Activated naive CD8-positive, alpha-beta T cell (primary cell): ENCODE measurements at regions not wholly inside any gene's neighbourhood (a gene's known extent, or its start where the extent isn't known, plus 50 kb on each side); places are given as distances from the start of the nearest gene placed in this dataset.

Experiments used
- H3K27ac Mint-ChIP-seq: one replicate; pipeline ENCODE4 v1.8.0; 2021; ENCODE audit warnings: mixed read lengths
- H3K27me3 Mint-ChIP-seq: one replicate; pipeline ENCODE4 v1.8.0; 2021; ENCODE audit warnings: mixed read lengths
- H3K36me3 Mint-ChIP-seq: one replicate; pipeline ENCODE4 v1.8.0; 2021; ENCODE audit warnings: mixed read lengths
- H3K4me1 Mint-ChIP-seq: one replicate; pipeline ENCODE4 v1.8.0; 2021; ENCODE audit warnings: low read depth, mixed read lengths
- H3K4me3 Mint-ChIP-seq: one replicate; pipeline ENCODE4 v1.8.0; 2021; ENCODE audit warnings: mild to moderate bottlenecking, mixed read lengths
- H3K9me3 Mint-ChIP-seq: one replicate; pipeline ENCODE4 v1.8.0; 2021; ENCODE audit warnings: low read depth, mixed read lengths

DNA sequence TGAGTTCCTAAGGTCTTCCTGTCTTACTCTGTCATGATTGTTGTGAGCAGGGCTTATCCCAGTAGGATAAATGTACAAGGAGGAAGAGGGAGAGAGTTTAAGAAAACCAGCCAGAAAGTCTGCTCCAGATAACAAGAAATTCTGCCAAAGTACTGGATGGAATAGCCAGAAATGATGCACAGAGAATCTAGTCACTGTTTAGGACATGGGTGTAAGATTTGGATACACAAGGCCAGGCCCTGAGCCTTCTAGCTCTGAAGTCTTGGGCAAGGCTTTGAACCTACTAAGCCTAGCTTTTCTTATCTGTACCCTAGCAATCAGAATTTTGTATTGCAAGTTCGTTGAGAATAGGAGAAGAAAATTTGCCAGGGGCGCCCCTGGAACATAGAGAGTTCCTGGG is 180.4 kb upstream of the ROPN1 start:
- Mint-ChIP-seq H3K27ac (no peak overlapping the region), H3K36me3 (no peaks in the 10 kb centered on the region), H3K4me1 (no peaks in the 10 kb centered on the region), H3K9me3 (no peaks in the 10 kb centered on the region), H3K27me3 (peaks cover 1% of the 10 kb centered on the region), H3K4me3 (no peak overlapping the region)

DNA sequence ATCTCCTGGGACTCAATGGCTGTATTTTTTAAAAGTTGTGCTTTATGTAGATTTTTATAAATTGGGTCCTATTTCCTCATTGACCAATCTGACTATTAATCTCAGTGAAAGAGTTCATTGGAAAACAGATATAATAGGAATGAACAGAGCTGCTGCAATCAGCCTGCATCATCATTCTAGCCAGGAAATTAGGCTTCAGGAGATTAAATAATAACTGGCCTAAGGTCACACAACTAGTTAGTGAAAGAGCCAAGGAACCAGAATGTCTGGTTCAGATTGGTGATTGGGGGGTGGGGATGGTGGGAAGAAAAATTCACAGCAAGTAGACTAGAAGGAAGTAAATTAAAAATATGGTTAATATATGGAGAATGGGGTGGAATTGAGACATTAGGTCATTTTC is 180.9 kb upstream of the ROPN1 start:
- Mint-ChIP-seq H3K27ac (no peak overlapping the region), H3K36me3 (no peaks in the 10 kb centered on the region), H3K27me3 (peaks cover 1% of the 10 kb centered on the region), H3K4me3 (no peak overlapping the region), H3K4me1 (no peaks in the 10 kb centered on the region), H3K9me3 (no peaks in the 10 kb centered on the region)

DNA sequence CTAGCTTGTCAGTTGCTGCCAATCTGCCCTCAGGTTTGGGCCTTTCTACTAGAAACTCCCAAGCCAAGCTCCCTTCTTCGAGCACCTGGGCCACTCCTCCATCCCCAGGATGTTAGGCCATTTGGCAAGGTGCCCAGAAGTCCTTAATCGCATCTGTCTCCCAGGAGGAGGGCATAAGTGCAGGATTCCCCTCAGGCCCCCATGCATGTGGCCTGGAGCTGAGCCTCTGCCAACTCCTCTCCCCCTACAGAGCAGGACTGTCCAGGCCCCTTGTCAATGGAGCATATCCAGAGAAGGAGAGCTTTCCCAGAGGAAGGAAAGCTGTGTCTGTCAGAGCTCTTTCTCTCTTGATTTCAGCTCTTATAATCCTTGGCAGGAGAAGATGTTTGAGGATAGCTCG is 182.6 kb upstream of the ROPN1 start:
- Mint-ChIP-seq H3K27me3 (no peaks in the 10 kb centered on the region), H3K36me3 (no peaks in the 10 kb centered on the region), H3K4me3 (no peak overlapping the region), H3K9me3 (no peaks in the 10 kb centered on the region), H3K4me1 (no peaks in the 10 kb centered on the region), H3K27ac (no peak overlapping the region)

DNA sequence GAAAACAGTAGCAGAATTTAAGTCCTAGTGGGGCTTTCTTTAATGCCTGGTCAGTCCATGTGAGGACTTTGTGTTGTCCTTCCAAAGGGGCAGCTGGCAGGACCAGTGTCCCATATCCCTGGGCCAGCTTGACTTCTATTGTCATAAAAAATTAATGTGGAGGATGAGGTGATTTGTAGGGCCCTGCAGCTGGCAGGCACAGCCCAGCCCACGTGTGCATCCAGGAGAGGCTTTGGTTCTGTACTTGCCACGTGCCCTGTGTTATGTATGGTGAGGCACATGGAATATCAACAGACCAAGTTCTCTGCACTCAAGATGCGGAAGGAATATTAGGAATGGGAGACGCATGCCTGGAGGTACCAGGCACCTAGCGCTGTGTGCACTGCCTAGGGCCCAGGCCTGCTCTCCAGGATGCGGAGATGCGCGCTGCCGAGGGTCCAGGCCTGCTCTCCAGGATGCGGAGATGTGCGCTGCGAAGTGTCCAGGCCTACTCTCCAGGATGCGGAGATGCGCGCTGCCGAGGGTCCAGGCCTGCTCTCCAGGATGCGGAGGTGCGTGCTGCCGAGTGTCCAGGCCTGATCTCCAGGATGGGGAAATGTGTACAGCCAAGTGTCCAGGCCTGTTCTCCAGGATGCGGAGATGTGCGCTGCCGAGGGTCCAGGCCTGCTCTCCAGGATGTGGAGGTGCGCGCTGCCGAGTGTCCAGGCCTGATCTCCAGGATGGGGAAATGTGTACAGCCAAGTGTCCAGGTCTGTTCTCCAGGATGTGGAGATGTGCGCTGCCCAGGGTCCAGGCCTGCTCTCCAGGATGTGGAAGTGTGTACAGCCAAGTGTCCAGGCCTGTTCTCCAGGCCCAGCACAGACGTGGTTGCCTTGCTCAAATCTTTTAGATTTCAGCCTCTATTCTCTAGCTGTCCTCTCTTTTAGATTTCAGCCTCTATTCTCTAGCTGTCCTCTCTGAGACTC is 183.3 kb upstream of the ROPN1 start:
- Mint-ChIP-seq H3K4me1 (no peaks in the 10 kb centered on the region), H3K27me3 (no peaks in the 10 kb centered on the region), H3K27ac (no peak overlapping the region), H3K9me3 (no peaks in the 10 kb centered on the region), H3K36me3 (no peaks in the 10 kb centered on the region), H3K4me3 (no peak overlapping the region)

DNA sequence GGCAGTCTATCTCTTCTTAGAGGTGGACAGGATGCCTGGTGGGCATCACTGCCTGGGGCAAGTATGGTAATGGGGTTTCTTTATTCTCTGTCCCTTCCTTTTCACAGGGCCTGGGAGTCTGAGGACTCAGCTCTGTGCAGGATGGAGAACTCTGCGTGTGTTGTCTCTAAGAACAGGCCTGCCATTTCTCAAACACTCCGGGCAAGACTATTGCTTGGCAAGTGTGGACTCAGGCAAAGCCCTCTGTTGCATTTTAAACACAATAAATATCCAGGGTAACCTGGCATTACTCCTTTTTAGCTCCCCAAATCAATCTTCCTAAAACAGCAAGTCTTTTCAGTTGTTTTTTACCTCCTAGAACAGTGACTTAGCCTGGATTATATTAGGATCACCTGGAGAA is 185.1 kb upstream of the ROPN1 start:
- Mint-ChIP-seq H3K9me3 (no peaks in the 10 kb centered on the region), H3K27me3 (no peaks in the 10 kb centered on the region), H3K36me3 (no peaks in the 10 kb centered on the region), H3K4me1 (no peaks in the 10 kb centered on the region), H3K27ac (no peak overlapping the region), H3K4me3 (no peak overlapping the region)

DNA sequence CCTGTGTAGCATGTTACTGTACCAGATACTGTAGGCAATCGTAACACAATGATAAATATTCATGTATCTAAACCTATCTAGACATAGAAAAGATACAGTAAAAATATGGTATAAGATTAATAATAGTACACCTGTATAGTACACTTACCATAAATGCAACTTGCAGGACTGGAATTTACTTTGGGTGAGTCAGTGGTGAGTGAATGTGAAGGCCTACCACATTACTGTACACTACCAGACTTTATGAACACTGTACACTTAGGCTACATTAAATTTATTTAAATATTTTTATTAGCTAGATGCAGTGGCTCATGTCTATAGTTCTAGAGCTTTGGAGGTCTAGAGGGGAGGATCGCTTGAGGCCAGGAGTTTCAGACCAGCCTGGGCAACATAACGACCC is 186.6 kb upstream of the ROPN1 start:
- Mint-ChIP-seq H3K27ac (no peak overlapping the region), H3K27me3 (no peaks in the 10 kb centered on the region), H3K4me3 (no peak overlapping the region), H3K9me3 (no peaks in the 10 kb centered on the region), H3K36me3 (no peaks in the 10 kb centered on the region), H3K4me1 (no peaks in the 10 kb centered on the region)

DNA sequence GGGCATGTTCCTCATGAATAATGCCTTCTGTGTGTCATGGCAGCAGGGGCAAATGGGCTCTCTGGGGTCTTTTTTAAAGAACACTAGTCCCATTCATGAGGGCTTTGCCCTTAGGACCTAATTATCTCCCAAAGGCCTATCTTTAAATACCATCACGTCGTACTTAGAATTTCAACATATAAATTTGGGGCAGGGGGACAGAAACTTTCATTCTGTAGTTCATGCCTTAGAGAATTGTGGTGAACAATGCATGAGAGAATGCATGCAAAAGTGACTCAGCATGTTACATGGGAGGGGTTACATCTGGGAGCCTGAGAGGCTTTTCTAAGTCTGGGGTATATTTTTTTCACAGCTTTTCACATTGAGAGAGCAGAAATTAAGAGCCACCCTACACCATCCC is 208.5 kb upstream of the ROPN1 start:
- Mint-ChIP-seq H3K9me3 (no peaks in the 10 kb centered on the region), H3K27me3 (peaks cover 7% of the 10 kb centered on the region), H3K36me3 (no peaks in the 10 kb centered on the region), H3K27ac (no peak overlapping the region), H3K4me3 (no peak overlapping the region), H3K4me1 (no peaks in the 10 kb centered on the region)

DNA sequence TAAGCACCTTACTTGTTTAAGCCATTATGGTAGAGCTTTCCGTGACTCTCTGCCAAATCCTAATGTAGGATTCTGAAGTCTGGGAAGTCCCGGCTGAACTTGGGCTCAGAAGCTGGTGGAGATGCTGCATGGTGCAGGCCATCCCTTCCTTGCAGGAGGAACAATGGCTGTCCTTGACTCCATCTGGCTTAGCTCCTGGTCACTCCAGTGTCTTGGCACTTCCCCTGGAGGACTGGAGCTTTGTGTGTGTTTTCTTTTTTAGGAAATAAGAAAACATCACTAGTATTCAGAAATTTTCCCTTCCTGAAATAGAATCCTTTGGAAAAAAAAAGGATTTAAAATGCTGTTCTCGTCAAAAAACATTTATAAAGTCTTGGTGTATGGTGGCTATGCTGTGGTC is 209.3 kb upstream of the ROPN1 start:
- peaks cover 10% of the 10 kb centered on the region for H3K27me3 Mint-ChIP-seq
- H3K4me1 Mint-ChIP-seq = no peaks in the 10 kb centered on the region
- no peaks in the 10 kb centered on the region for H3K9me3 Mint-ChIP-seq
- H3K36me3 Mint-ChIP-seq = no peaks in the 10 kb centered on the region
- no peak overlapping the region for H3K27ac Mint-ChIP-seq
- H3K4me3 Mint-ChIP-seq = no peak overlapping the region

DNA sequence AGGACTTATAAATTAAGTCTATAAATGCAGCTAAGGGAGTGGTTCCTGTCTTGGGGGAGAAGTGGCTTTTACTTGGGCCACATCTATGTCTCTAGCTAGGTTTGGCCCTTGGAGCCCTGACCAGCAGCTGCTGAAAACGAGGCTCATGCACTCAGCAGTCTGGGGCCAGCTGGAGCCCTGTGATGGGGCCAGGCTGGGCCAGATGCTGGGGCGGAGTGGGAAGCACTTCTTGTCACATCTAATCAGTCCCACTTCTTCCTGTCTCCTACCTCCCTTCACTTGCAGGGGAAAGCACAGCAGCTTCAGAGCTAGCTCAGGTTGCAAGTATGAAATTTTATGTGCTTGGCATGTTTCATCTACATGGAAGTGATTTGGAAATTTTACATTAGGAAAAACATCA is 209.9 kb upstream of the ROPN1 start:
- Mint-ChIP-seq H3K4me1 (no peaks in the 10 kb centered on the region), H3K9me3 (no peaks in the 10 kb centered on the region), H3K27ac (no peak overlapping the region), H3K4me3 (no peak overlapping the region), H3K36me3 (no peaks in the 10 kb centered on the region), H3K27me3 (peaks cover 11% of the 10 kb centered on the region)

DNA sequence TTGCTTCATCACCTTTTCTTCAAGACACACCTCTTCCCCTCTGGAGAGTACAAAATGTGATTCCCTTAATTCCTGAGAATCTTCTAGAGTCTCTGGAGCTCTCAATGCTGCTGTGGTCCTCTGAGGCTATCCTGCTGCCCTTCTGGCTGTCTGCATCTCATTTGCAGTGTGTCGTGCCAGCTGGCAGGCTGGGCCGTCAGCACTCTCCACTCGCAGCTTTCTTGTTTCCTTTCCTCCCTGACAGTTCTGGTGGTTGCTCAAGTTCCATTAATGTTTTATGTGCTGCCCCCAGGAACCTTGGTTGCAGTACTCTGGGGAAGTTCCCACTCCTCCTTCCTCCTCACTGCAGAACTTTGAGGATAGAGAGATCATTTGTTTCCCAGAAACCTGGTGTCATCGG is 210.8 kb upstream of the ROPN1 start:
- Mint-ChIP-seq H3K36me3 (no peaks in the 10 kb centered on the region), H3K27me3 (peaks cover 15% of the 10 kb centered on the region), H3K9me3 (no peaks in the 10 kb centered on the region), H3K27ac (no peak overlapping the region), H3K4me3 (no peak overlapping the region), H3K4me1 (no peaks in the 10 kb centered on the region)

DNA sequence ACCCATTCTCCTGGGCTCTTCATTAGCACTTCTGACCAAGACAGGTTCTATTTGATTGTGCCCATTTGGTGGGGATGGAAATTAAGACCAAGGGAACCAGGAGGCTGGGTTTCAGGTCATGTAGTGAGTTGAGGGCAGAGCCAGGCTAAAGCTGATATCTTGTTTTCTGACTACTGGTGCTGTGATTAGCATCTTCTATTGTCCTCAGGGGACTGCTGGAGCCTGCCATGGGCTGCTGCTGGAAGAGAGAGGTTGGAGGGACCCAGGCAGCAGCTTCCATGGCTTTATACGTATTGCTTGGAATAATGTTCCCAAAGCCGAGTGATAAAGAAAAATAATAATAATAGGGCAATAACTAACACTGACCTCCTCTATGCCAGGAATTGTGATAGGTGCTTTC is 211.4 kb upstream of the ROPN1 start:
- Mint-ChIP-seq H3K27ac (no peak overlapping the region), H3K4me1 (no peaks in the 10 kb centered on the region), H3K36me3 (no peaks in the 10 kb centered on the region), H3K4me3 (no peak overlapping the region), H3K27me3 (peaks cover 15% of the 10 kb centered on the region), H3K9me3 (no peaks in the 10 kb centered on the region)

DNA sequence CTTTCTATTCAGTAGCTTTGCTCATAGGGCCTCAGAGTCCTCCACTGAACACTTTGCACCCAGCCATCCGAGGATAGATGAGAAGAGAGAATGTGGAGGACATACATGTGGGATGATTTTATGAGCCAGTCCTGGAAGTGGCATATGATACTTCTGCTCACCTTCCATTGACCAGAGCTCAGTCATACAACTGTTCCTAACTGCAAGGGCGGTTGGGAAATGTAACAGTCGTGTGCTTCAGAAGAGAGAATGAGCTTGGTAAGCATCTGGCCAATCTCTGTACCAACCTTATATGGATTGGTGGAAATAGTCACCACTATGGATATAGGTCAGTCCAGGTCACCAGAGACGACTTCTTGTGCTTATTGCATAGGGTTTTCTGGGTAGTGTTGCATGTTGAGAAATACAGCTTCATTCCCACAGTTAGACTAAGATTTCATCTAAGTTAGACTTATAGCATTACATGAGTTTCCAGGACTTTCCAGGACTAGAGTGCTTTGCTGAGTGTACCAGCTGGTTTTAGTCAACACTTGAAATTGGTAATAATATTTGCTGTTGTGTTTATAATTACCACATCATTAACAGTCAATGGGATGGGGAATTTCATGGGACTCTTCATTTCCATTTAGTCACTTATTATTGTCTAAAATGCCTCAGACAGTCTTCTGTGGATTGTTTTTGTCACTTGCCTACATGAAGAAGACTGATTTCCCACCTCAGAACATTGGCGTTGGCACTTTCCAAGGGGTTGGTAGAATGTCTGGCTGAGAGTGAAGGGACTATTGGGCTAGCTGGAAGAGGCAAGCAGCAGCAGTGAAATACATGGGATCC is 214.5 kb upstream of the ROPN1 start:
- no peaks in the 10 kb centered on the region for H3K36me3 Mint-ChIP-seq
- H3K4me3 Mint-ChIP-seq = no peak overlapping the region
- no peaks in the 10 kb centered on the region for H3K9me3 Mint-ChIP-seq
- H3K27ac Mint-ChIP-seq = no peak overlapping the region
- peaks cover 13% of the 10 kb centered on the region for H3K27me3 Mint-ChIP-seq
- no peaks in the 10 kb centered on the region for H3K4me1 Mint-ChIP-seq

DNA sequence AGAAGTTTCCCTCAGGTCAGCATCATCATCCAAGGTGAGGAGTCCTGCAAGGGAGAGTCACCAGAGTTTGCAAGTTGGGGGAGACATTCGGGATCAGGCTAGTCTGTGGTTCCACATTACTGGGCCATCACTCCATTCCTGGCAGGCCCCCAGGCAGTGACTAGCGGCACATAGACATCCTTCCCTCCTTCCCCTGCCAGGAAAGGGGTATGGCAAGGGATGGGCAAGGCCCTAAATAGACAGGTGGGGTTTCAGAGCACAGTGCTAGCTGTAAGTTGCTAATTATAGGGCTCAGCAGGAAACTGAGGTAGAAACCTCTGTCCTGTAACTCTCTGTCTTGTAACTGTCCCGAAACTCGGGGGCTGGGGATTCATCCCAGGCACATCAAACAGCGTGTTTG is 215.2 kb upstream of the ROPN1 start:
- Mint-ChIP-seq H3K27ac (no peak overlapping the region), H3K36me3 (no peaks in the 10 kb centered on the region), H3K4me1 (no peaks in the 10 kb centered on the region), H3K9me3 (no peaks in the 10 kb centered on the region), H3K27me3 (peaks cover 13% of the 10 kb centered on the region), H3K4me3 (no peak overlapping the region)

DNA sequence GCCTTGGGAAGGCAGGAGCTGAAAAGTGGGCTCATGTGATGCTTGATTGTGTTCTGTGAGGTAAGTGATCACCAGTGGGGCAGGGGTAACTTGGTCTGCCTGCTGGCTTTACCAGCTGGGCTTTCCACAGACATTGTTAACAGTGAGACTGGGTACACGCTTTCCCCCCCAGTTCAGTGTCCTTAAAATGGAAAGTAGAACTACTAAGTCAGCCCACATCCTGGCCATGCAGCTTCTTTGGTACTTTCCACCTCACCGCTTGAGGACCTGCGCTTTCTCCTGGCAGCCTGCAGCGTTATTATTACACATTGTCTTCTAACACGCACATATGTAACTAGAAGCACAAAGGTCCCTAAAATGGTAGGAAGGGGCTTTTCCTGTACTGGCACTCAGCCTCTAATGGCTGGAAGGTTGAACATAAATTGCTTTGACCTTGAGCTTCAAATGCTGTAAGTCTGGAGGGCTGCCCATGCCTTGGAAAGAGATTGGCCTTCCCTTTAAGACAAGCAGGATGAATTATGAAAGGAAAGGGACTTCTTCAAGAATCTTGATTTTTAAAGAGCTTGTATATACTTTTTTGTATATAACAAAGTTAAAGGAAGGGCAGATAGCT is 216.1 kb upstream of the ROPN1 start:
- Mint-ChIP-seq H3K4me1 (no peaks in the 10 kb centered on the region), H3K4me3 (no peak overlapping the region), H3K27ac (no peak overlapping the region)

DNA sequence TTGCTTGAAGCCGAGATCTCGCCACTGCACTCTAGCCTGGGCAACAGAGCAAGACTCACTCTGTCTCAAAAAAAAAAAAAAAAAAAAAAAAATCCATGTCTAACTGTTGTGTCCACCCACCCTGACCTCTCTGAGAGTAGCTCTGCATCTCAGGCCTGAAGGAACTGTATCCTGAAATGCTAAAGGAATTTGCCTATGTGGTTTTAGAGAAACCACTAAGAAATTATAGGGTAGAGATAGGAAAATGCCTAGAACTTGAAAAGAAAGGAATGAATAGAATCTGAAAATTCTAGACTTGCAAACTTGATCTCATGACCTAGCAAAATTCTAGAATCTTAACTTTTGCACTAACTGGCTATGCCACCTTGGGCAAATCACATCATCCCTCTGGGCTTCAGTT is 217.5 kb upstream of the ROPN1 start:
- Mint-ChIP-seq H3K4me1 (no peaks in the 10 kb centered on the region), H3K36me3 (no peaks in the 10 kb centered on the region), H3K4me3 (no peak overlapping the region), H3K27me3 (peaks cover 13% of the 10 kb centered on the region), H3K27ac (no peak overlapping the region), H3K9me3 (no peaks in the 10 kb centered on the region)

More for the DNA sequence above, 216.1 kb upstream of the ROPN1 start:
- no peaks in the 10 kb centered on the region for H3K36me3 Mint-ChIP-seq
- peaks cover 13% of the 10 kb centered on the region for H3K27me3 Mint-ChIP-seq
- no peaks in the 10 kb centered on the region for H3K9me3 Mint-ChIP-seq
